A549 (cell line): ENCODE measurements at regions not wholly inside any gene's neighbourhood (a gene's known extent, or its start where the extent isn't known, plus 50 kb on each side); places are given as distances from the start of the nearest gene placed in this dataset.
A peak's percentile ranks its signal among the peaks of the same experiment; 100 is the strongest.

Experiments
- ATAC-seq, 2 experiments: fragments of 200-7000 bp in 1 of 2; fragments of >200 bp in 1 of 2; cut with Nextera tagmentation in 1 of 2; cut with Tn5 transposase in 1 of 2; 3 replicates each; pipeline versions ENCODE4 v1.8.0 to v1.9.1; 2018 to 2020; ENCODE audit warnings: mild to moderate bottlenecking in 1 of 2, moderate library complexity in 1 of 2
- CTCF ChIA-PET: fragments of 300-600 bp; sonication (Branson Sonifier 250); formaldehyde crosslinking; extraction: SDS; loops from one replicate; lab custom pipeline; 2021; ENCODE audit warnings: antibody characterized with exemption, inconsistent platforms; lab: Yijun Ruan, JAX
- POLR2A ChIA-PET: fragments of 350-600 bp; formaldehyde crosslinking; extraction: SDS; loops from one replicate; lab custom pipeline; 2021; ENCODE audit warnings: antibody characterized with exemption, inconsistent platforms; lab: Yijun Ruan, JAX
- DNase-seq, 2 experiments: peaks; one replicate each; pipeline versions ENCODE4 v3.0.0 to v3.0.0-alpha.2; 2011 to 2016; ENCODE audit warnings: low read depth in 1 of 2, low spot score in 1 of 2
- FAIRE-seq: peaks from 2 replicates; lab custom pipeline; 2011; peaks lifted over from hg19 to GRCh38; lab: Jason Lieb, UNC
- H3K27ac ChIP-seq, 2 experiments: fragments of >200 bp; sonication (Bioruptor Twin); formaldehyde crosslinking; 3 replicates each; pipeline ENCODE4 v1.5.1; 2016 to 2017
- H3K4me1 ChIP-seq: fragments of >200 bp; sonication (Bioruptor Twin); formaldehyde crosslinking; 3 replicates; pipeline ENCODE4 v1.6.1; 2016
- H3K4me2 ChIP-seq: fragments of >200 bp; sonication (Bioruptor Twin); formaldehyde crosslinking; 3 replicates; pipeline ENCODE4 v1.6.1; 2016
- H3K4me3 ChIP-seq: fragments of >200 bp; sonication (Bioruptor Twin); formaldehyde crosslinking; 3 replicates; pipeline ENCODE4 v1.5.1; 2016
- H3K9me3 ChIP-seq: fragments of >200 bp; sonication (Bioruptor Twin); formaldehyde crosslinking; 3 replicates; pipeline ENCODE4 v1.6.1; 2016
- CBX8 ChIP-seq: fragments of 200-600 bp; sonication (generic); IDR thresholded peaks from 2 replicates; pipeline ENCODE4 v1.6.1; 2016
- CHD4 ChIP-seq: fragments of 200-600 bp; sonication (generic); IDR thresholded peaks from 2 replicates; pipeline ENCODE4 v1.6.1; 2016; ENCODE audit warnings: antibody characterized with exemption, mild to moderate bottlenecking, borderline replicate concordance
- EHMT2 ChIP-seq: fragments of 200-600 bp; sonication (generic); IDR thresholded peaks from 2 replicates; pipeline ENCODE4 v1.6.1; 2016; ENCODE audit warnings: antibody characterized with exemption, low read depth, mild to moderate bottlenecking, moderate library complexity
- ESRRA ChIP-seq: fragments of 150-350 bp; IDR thresholded peaks from 2 replicates; pipeline ENCODE4 v1.6.1; 2014; ENCODE audit warnings: mild to moderate bottlenecking, low read length, borderline replicate concordance
- FOSB ChIP-seq: fragments of 250-450 bp; sonication (Bioruptor Pico); IDR thresholded peaks from 2 replicates; pipeline ENCODE4 v1.5.0; 2020; ENCODE audit warnings: mild to moderate bottlenecking, moderate library complexity
- FOSL2 ChIP-seq, 2 experiments: fragments of 450-650 bp in 1 of 2; fragments of >200 bp in 1 of 2; sonication (Bioruptor Twin) in 1 of 2; formaldehyde crosslinking; IDR thresholded peaks; 2 replicates each; pipeline versions ENCODE4 v1.5.0 to v1.6.1; 2016 to 2020; ENCODE audit warnings: mild to moderate bottlenecking in 1 of 2, moderate library complexity in 1 of 2
- FOXS1 ChIP-seq: fragments of 250-450 bp; sonication (Bioruptor Pico); IDR thresholded peaks from 2 replicates; pipeline ENCODE4 v1.5.0; 2020; ENCODE audit warnings: mild to moderate bottlenecking, moderate library complexity
- HOXB5 ChIP-seq: fragments of 250-450 bp; sonication (Bioruptor Pico); IDR thresholded peaks from 2 replicates; pipeline ENCODE4 v1.5.0; 2020; ENCODE audit warnings: mild to moderate bottlenecking, moderate library complexity
- KDM1A ChIP-seq: fragments of 200-600 bp; sonication (generic); IDR thresholded peaks from 2 replicates; pipeline ENCODE4 v1.6.1; 2016; ENCODE audit warnings: low read depth, mild to moderate bottlenecking
- MAFK ChIP-seq: fragments of 450-650 bp; IDR thresholded peaks from 2 replicates; pipeline ENCODE4 v1.6.1; 2014; ENCODE audit not compliant: partially characterized antibody
- MYC ChIP-seq: IDR thresholded peaks from 2 replicates; pipeline ENCODE4 v1.6.1; 2012; ENCODE audit warnings: mild to moderate bottlenecking, inconsistent platforms, low read length, improper control_type of control experiment, borderline replicate concordance
- NFE2L2 ChIP-seq: fragments of 150-350 bp; conservative IDR thresholded peaks from 2 replicates; pipeline ENCODE4 v1.6.1; 2014; ENCODE audit warnings: low read length
- POLR2A ChIP-seq: IDR thresholded peaks from 2 replicates; pipeline ENCODE4 v1.6.1; 2012; ENCODE audit warnings: mild to moderate bottlenecking, low read length
- RAD21 ChIP-seq, 2 experiments: fragments of >200 bp in 1 of 2; sonication (Bioruptor Twin) in 1 of 2; formaldehyde crosslinking in 1 of 2; IDR thresholded peaks in 1 of 2; conservative IDR thresholded peaks in 1 of 2; 2 replicates in 1 of 2; 3 replicates in 1 of 2; pipeline ENCODE4 v1.6.1; 2012 to 2018; ENCODE audit warnings: inconsistent platforms in 1 of 2
- SMC3 ChIP-seq: fragments of >200 bp; sonication (Bioruptor Twin); formaldehyde crosslinking; IDR thresholded peaks from 3 replicates; pipeline ENCODE4 v1.6.1; 2018; ENCODE audit warnings: inconsistent platforms
- TP53 ChIP-seq: fragments of 250-450 bp; sonication (Bioruptor Pico); IDR thresholded peaks from 2 replicates; pipeline ENCODE4 v1.5.0; 2021; ENCODE audit warnings: mild to moderate bottlenecking, moderate library complexity
- ZC3H11A ChIP-seq: fragments of 450-650 bp; IDR thresholded peaks from 2 replicates; pipeline ENCODE4 v1.6.1; 2014; ENCODE audit warnings: antibody characterized with exemption, mild to moderate bottlenecking
- ZNF302 ChIP-seq: fragments of 250-450 bp; sonication (Bioruptor Pico); IDR thresholded peaks from 2 replicates; pipeline ENCODE4 v1.9.0; 2021; ENCODE audit warnings: inconsistent platforms, mild to moderate bottlenecking, moderate library complexity
- WGBS: methylation state at CpG from one replicate; pipeline ENCODE4 v1.1.6; 2017; ENCODE audit errors: missing lambda C conversion rate; 5-methylcytosine and 5-hydroxymethylcytosine counted together
- TF ChIP-seq, protein P1 (sequence below): fragments of 250-450 bp; sonication (Bioruptor Pico); IDR thresholded peaks from 2 replicates; pipeline ENCODE4 v1.5.0; 2020; ENCODE audit warnings: low read depth, mild to moderate bottlenecking, moderate library complexity
- TF ChIP-seq, protein P2 (sequence below): fragments of 200-600 bp; sonication (generic); IDR thresholded peaks from 2 replicates; pipeline ENCODE4 v1.6.1; 2016; ENCODE audit warnings: antibody characterized with exemption, mild to moderate bottlenecking, moderate library complexity
- TF ChIP-seq, protein P3 (sequence below): IDR thresholded peaks from 2 replicates; pipeline ENCODE4 v1.6.1; 2012

DNA sequence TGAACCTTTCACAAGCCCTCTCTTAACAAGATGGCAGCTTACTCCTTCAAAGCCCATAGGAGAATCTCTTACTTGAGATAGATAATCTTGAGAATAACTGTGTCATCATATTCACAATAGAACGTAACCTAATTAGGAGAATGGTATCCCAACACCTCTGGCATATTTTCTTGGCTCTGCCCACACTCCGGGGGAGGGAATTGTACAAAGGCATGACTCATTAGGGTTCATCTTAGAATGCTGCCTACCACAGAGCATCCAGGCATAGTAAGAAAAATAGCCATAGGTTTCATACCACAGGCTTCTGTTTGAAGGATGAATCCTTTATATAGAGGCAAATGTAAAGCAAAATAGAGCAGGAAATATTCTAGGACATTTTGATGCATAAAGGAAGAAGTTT is 1100.6 kb upstream of the CITED2 start:
- DNase-seq (no peak), ATAC-seq (no peak), FAIRE-seq (no peak)
- Histone ChIP-seq H3K4me3 (no peak overlapping the region), H3K4me1 (no peaks in the 10 kb centered on the region), H3K27ac (no peak overlapping the region), H3K4me2 (no peak overlapping the region), H3K9me3 (no peaks in the 10 kb centered on the region)
- TF ChIP-seq FOXS1 (CRISPR knock-in tag) (no peak), CBX8 (no peak), RAD21 (conservative IDR thresholded peaks at IDR 0.05 in 1 of 2, IDR thresholded peaks at IDR 0.05 in 1 of 2) (no peak), NFE2L2 (no peak), HOXB5 (CRISPR knock-in tag) (no peak), KDM1A (no peak), TP53 (CRISPR knock-in tag) (no peak), EHMT2 (no peak), ZNF302 (no peak)
- TF ChIP-seq, protein P1, sequence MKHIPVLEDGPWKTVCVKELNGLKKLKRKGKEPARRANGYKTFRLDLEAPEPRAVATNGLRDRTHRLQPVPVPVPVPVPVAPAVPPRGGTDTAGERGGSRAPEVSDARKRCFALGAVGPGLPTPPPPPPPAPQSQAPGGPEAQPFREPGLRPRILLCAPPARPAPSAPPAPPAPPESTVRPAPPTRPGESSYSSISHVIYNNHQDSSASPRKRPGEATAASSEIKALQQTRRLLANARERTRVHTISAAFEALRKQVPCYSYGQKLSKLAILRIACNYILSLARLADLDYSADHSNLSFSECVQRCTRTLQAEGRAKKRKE, result no peak
- TF ChIP-seq, protein P2, sequence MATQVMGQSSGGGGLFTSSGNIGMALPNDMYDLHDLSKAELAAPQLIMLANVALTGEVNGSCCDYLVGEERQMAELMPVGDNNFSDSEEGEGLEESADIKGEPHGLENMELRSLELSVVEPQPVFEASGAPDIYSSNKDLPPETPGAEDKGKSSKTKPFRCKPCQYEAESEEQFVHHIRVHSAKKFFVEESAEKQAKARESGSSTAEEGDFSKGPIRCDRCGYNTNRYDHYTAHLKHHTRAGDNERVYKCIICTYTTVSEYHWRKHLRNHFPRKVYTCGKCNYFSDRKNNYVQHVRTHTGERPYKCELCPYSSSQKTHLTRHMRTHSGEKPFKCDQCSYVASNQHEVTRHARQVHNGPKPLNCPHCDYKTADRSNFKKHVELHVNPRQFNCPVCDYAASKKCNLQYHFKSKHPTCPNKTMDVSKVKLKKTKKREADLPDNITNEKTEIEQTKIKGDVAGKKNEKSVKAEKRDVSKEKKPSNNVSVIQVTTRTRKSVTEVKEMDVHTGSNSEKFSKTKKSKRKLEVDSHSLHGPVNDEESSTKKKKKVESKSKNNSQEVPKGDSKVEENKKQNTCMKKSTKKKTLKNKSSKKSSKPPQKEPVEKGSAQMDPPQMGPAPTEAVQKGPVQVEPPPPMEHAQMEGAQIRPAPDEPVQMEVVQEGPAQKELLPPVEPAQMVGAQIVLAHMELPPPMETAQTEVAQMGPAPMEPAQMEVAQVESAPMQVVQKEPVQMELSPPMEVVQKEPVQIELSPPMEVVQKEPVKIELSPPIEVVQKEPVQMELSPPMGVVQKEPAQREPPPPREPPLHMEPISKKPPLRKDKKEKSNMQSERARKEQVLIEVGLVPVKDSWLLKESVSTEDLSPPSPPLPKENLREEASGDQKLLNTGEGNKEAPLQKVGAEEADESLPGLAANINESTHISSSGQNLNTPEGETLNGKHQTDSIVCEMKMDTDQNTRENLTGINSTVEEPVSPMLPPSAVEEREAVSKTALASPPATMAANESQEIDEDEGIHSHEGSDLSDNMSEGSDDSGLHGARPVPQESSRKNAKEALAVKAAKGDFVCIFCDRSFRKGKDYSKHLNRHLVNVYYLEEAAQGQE, result no peak
- TF ChIP-seq, protein P3, sequence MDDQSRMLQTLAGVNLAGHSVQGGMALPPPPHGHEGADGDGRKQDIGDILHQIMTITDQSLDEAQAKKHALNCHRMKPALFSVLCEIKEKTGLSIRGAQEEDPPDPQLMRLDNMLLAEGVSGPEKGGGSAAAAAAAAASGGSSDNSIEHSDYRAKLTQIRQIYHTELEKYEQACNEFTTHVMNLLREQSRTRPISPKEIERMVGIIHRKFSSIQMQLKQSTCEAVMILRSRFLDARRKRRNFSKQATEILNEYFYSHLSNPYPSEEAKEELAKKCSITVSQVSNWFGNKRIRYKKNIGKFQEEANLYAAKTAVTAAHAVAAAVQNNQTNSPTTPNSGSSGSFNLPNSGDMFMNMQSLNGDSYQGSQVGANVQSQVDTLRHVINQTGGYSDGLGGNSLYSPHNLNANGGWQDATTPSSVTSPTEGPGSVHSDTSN, result no peak
- POLR2A ChIA-PET, result no interaction called here
- CTCF ChIA-PET, result no interaction called here
- WGBS, result 66% methylated on average over 2 of the region's 2 CpGs

DNA sequence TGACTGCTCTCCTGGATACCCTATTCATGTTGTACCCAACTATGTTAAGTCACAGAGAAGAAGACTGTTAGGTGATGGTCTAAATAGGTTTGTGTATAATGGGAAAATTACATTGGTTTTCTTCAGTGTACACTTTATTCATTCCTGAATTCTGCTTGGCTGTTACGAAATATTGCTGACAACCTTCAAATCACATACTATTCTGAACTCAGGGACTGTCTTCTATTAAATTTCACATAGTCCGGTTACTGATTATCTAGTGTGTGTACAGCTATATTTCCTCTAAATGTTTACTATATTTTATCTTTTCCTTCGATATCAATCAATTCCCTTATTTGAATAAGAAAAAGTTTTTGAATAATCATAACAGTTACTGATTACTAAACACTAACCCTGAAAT is 1090.3 kb upstream of the CITED2 start:
- 58% methylated on average over 3 of the region's 3 CpGs for WGBS
- ChIA-PET POLR2A (no interaction called here), CTCF (no interaction called here)
- Histone ChIP-seq H3K27ac (no peak overlapping the region; a peak in 1 of 6 replicates), H3K4me1 (peaks cover 15% of the 10 kb centered on the region; the same call in 1 of the 3 replicates), H3K4me2 (no peak overlapping the region), H3K4me3 (no peak overlapping the region), H3K9me3 (no peaks in the 10 kb centered on the region; the same call in 1 of the 3 replicates)
- FAIRE-seq (no peak), ATAC-seq (no peak), DNase-seq (no peak)
- TF ChIP-seq MAFK, result no peak

DNA sequence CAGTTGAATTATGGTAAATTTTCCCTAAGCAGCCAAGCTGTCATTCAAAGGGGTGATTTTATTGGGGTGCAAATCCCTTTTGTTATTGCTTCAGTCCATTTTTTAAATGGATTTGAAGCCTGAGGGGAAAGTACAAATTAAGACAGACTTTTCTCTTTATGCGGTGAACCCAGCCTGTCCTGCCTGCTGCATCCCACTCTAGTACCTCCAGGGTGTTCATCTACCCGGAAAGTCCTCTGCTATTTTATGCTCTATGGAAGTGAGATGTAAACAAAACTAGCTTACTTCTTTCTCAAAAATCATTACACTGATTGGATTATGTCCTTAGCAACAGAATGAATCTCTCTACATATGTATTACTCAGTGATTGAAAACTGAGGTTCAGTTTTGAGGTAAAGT is 1088.9 kb upstream of the CITED2 start:
- FAIRE-seq (no peak), DNase-seq (no peak), ATAC-seq (no peak)
- Histone ChIP-seq H3K27ac (peak overlapping the region; percentile 33 to 46; a peak in 2 of 6 replicates), H3K4me2 (peak overlapping the region; percentile 37; the same call in 2 of the 3 replicates), H3K4me3 (no peak overlapping the region), H3K9me3 (no peaks in the 10 kb centered on the region; the same call in 2 of the 3 replicates), H3K4me1 (peaks cover 15% of the 10 kb centered on the region; the same call in 1 of the 3 replicates)
- WGBS, result 57% methylated on average over 2 of the region's 2 CpGs
- CTCF ChIA-PET, result interaction anchor here (0.6 kb wide), 1 partner anchor 75 kb away, joined by 3 read pairs; no protein-coding TSS in a partner anchor
- no peak for TF ChIP-seq POLR2A
- no peak for TF ChIP-seq MYC
- TF ChIP-seq NFE2L2, result no peak
- no peak for TF ChIP-seq ZC3H11A
- TF ChIP-seq HOXB5 (CRISPR knock-in tag), result no peak
- no peak for TF ChIP-seq RAD21 (conservative IDR thresholded peaks at IDR 0.05 in 1 of 2, IDR thresholded peaks at IDR 0.05 in 1 of 2)
- TF ChIP-seq CHD4, result no peak
- no peak for TF ChIP-seq ESRRA
- no peak for TF ChIP-seq SMC3
- TF ChIP-seq FOSL2 (IDR thresholded peaks at IDR 0.05), result no peak
- no peak for TF ChIP-seq FOSL2 (CRISPR knock-in tag; IDR thresholded peaks at IDR 0.05)
- TF ChIP-seq FOSB, result no peak
- POLR2A ChIA-PET, result no interaction called here
